OCI-LY7 (cell line): ENCODE measurements at regions not wholly inside any gene's neighbourhood (a gene's known extent, or its start where the extent isn't known, plus 50 kb on each side); places are given as distances from the start of the nearest gene placed in this dataset.

Source experiments
- CTCF ChIP-seq: fragments of 200-600 bp; sonication (generic); conservative IDR thresholded peaks from 2 replicates; pipeline ENCODE4 v1.5.1; 2014; ENCODE audit warnings: mild to moderate bottlenecking, antibody characterized with exemption, low read length, moderate library complexity, mixed read lengths
- EZH2phosphoT487 ChIP-seq: fragments of 200-600 bp; sonication (generic); IDR thresholded peaks from 2 replicates; pipeline ENCODE4 v1.6.1; 2018; ENCODE audit warnings: low read depth, borderline replicate concordance, mild to moderate bottlenecking, mixed run types, antibody characterized with exemption, low read length, moderate library complexity, mixed read lengths

- TF ChIP-seq CTCF (no peak), EZH2phosphoT487 (no peak)
These were observed 370.4 kb downstream of the FAT3 start for GRCh38 chr11:92595052-92595451.
